GM23338 (cell line): ENCODE measurements at regions not wholly inside any gene's neighbourhood (a gene's known extent, or its start where the extent isn't known, plus 50 kb on each side); places are given as distances from the start of the nearest gene placed in this dataset.

Source experiments
- EZH2 ChIP-seq: fragments of 200-600 bp; sonication (generic); IDR thresholded peaks from one replicate; pipeline ENCODE4 v1.8.0; 2017; ENCODE audit warnings: antibody characterized with exemption, mild to moderate bottlenecking, low read depth; ENCODE audit not compliant: unreplicated experiment
- JUNB ChIP-seq: IDR thresholded peaks from one replicate; pipeline ENCODE4 v1.6.1; 2016; ENCODE audit warnings: antibody characterized with exemption; ENCODE audit not compliant: unreplicated experiment
- REST ChIP-seq: IDR thresholded peaks from one replicate; pipeline ENCODE4 v1.6.1; 2018; ENCODE audit warnings: antibody characterized with exemption; ENCODE audit not compliant: unreplicated experiment
- TF ChIP-seq, protein P1 (sequence below): IDR thresholded peaks from 2 replicates; pipeline ENCODE4 v1.6.1; 2016; ENCODE audit warnings: antibody characterized with exemption
- TF ChIP-seq, protein P2 (sequence below), 2 experiments: fragments of 200-600 bp in 1 of 2; sonication (generic) in 1 of 2; conservative IDR thresholded peaks; 2 replicates each; pipeline versions ENCODE4 v1.5.1 to v1.6.1; 2016 to 2017; ENCODE audit warnings: antibody characterized with exemption in 2 of 2, low read depth in 2 of 2, mild to moderate bottlenecking in 2 of 2, moderate library complexity in 1 of 2

DNA sequence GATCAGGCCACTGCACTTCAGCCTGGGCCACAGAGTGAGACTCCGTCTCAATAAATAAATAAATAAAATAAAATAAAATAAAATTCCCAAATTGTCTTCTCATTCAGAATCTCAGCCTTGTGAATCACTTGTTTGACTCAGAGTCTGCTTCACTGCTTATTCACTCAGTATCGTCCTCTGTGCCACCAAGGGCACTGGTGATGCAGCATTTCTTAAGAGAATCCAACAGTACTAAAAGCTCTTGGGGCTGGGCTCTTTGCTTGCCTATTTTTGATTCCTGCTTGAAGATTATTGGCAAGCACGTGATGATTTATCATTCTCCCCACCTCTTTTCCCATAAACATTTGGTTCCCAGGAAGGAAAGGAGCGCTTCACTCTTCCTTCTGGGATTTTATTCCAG lies 54.8 kb upstream of the HMGB1 start:
- TF ChIP-seq REST (no peak), JUNB (no peak), EZH2 (no peak)
- TF ChIP-seq, protein P1, sequence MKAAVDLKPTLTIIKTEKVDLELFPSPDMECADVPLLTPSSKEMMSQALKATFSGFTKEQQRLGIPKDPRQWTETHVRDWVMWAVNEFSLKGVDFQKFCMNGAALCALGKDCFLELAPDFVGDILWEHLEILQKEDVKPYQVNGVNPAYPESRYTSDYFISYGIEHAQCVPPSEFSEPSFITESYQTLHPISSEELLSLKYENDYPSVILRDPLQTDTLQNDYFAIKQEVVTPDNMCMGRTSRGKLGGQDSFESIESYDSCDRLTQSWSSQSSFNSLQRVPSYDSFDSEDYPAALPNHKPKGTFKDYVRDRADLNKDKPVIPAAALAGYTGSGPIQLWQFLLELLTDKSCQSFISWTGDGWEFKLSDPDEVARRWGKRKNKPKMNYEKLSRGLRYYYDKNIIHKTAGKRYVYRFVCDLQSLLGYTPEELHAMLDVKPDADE = no peak
- TF ChIP-seq, protein P2, sequence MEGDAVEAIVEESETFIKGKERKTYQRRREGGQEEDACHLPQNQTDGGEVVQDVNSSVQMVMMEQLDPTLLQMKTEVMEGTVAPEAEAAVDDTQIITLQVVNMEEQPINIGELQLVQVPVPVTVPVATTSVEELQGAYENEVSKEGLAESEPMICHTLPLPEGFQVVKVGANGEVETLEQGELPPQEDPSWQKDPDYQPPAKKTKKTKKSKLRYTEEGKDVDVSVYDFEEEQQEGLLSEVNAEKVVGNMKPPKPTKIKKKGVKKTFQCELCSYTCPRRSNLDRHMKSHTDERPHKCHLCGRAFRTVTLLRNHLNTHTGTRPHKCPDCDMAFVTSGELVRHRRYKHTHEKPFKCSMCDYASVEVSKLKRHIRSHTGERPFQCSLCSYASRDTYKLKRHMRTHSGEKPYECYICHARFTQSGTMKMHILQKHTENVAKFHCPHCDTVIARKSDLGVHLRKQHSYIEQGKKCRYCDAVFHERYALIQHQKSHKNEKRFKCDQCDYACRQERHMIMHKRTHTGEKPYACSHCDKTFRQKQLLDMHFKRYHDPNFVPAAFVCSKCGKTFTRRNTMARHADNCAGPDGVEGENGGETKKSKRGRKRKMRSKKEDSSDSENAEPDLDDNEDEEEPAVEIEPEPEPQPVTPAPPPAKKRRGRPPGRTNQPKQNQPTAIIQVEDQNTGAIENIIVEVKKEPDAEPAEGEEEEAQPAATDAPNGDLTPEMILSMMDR (conservative IDR thresholded peaks at IDR 0.05; ENCODE audit: low read depth in 2 of 2) = no peak
